CD4-positive, alpha-beta T cell treated with Interleukin-17A for 4 hours (primary cell): ENCODE measurements at regions not wholly inside any gene's neighbourhood (a gene's known extent, or its start where the extent isn't known, plus 50 kb on each side); places are given as distances from the start of the nearest gene placed in this dataset.
A peak's percentile ranks its signal among the peaks of the same experiment; 100 is the strongest.

Experiments
- DNase-seq: peaks from one replicate; pipeline ENCODE4 v3.0.0-alpha.2; 2020; ENCODE audit warnings: mixed read lengths

DNA sequence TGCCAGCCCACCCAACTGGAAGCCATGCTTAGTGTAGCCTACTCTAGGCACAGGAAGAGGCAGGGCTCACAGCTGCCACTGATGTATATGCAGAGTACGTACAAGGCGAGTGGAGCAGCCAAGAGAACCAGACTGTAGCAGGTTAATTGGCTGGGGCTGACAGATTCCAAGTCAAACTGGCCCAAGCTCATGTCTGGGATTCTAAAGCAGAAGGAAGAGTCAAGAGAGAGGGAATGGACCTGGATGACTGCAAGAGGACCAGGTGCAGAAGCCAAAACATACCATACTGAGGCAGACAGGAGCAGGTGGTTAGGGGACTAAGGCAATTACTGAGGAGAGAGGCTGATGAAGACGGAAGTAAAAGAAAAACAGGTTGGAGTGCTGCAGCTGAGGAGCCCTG lies 51.3 kb upstream of the LRRN2 start:
- DNase-seq: no peak

DNA sequence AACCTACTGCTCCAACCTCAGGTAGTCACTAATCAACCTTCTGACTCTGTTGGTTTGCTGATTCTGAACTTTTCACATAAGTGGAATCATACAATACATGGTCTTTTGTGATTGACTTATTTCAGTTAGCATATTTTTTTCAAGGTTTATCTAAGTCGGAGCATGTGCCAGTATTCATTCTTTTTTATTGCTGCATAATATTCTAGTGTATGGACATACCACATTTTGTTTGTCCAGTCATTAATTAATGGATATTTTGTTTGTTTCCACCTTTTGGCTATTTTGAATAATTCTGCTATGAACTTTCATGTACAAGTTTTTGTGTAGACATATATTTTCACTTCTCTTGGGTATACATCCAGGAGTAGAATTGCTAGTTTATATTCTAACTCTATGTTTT lies 53.0 kb upstream of the LRRN2 start:
- no peak for DNase-seq

DNA sequence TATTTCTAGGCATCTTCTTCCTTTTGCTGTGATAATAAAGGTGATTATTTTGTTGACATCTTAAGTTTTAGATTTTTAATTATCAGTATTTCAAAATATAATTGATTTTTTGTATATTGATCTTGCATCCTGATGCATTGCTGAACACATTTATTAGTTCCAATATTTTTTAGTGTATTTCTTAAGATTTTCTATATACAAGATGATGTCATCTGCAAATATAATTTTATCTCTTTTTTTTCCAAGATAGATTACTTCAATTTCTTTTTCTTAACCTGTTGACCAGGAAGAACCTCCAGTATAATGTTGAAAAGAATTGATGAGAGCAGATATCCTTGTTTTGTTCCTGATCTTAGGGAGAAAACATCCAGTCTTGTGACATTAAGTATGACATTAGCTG lies 54.8 kb upstream of the LRRN2 start:
- DNase-seq: no peak

DNA sequence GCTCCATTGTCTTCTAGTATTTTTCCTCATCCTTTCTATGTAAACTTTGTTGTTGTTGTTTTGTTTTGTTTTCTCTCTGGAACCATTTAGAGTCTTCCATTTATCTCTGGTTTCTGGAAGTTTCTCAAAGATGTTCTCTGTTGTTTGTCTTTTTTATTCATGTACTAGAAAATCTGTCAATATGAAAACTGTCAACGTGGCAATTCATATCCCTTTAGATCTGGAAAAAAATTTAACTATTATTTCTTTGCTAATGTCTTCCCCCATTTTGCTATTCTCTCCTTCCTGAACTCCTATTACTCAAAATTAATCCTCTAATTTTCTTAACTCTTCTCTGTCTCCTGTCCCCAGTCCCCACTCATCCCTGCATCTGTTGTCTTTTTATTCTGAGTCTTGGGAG lies 55.9 kb upstream of the LRRN2 start:
- no peak for DNase-seq

DNA sequence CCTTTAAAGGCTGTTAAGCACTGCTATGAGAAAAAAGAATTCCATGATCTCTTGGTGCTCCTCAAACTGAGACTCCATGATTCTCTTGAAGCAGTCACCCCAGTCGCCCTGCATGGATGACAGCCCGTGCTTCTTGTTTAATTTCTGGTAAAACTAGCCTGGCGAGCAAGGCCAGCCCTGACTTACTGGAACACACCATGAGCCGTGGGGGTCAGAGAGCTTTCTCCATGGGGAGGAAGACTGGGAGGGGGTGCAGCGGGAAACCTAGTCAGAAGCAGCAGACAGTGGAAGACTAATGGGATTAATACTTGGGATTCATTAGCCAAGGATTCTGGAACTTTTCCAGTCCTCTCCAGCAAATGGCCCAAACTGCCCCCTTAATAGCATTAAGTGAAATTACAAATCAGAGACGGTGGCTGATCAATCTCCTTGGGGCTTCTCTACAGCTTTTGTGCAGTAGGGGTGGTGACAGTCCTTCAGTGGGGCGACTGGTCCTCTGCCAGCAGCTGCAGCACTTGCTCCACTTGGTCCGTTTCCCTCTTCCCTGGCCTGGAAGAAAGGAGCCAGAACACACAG lies 57.2 kb upstream of the LRRN2 start:
- DNase-seq: no peak

DNA sequence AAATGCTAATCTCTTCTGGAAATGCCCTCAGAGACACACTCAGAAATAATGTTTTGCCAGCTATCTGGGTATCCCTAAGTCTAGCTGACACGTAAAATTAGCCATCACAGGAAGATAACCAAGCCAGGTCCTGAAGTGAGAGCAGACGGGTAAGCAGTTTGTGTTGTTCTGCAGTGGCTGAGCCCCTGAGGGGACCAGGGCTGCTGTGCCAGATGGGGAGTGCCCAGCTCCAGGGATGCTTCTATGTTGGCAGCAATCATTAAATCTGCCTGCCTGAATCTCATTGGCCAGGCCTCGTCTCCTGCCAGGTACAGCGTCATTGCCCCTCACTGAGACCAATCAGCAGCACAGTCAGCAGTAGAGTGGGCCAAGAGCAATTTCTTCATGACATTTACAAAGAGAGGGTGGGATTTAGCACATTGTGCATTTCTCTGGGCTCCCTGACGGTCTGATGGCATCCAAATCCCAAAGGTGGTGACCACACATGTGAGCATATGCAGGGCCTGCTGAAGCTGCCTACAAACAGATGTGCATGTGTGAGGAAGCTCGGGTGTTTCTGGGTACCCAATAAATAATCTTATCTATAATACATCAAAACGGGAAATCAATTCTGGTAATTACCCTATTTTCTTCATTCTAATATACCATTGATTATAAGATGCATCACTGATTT lies 58.7 kb upstream of the LRRN2 start:
- no peak for DNase-seq

DNA sequence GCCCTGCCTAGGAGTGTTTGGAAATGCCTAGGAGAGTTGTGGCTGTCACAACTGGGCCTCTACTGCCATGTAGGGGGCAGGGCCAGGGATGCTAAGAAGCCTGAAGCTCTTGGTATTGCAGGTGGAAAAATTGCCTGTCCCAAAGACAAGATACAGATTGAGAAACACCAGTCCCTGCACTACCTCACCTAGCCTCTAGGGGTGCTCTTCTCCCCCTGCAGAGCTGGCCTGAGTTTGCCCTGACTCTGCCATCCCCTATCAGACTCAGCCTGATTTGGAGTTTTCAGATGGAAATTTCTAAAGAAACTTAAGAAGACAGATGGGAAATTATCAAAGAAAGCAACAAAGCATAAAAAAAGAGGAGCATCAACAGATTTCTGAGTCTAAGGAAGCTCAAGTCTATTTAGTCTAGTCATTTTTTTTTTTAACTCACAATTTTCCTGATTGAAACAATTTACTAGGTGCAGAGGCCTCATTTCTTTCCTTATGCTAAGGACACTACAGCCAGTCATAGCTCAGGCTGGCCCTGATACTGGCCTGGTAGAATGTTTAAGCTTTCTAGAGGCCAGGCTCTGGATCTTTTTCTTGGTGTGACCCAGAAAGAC lies 61.4 kb upstream of the LRRN2 start:
- peak; percentile 65 for DNase-seq

DNA sequence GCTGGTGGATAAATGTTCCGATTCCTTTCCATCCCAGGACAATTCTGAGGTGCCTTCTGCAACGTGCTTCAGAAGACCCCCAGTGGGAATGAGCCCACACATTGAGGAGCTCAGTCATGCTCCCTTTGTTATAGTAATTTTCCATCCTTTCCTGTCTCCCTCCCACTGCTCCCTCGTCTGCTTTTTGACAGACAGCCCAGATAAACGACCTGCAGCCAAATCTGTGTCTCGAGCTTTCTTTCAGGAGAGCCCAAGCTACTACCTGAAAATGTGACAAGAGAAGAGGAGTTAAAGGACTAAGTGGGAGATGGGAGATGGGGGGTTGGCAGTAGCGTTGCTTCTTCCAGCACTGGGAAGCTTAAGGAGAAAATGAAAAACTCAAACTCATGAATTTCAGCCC lies 65.9 kb upstream of the LRRN2 start:
- DNase-seq: no peak

DNA sequence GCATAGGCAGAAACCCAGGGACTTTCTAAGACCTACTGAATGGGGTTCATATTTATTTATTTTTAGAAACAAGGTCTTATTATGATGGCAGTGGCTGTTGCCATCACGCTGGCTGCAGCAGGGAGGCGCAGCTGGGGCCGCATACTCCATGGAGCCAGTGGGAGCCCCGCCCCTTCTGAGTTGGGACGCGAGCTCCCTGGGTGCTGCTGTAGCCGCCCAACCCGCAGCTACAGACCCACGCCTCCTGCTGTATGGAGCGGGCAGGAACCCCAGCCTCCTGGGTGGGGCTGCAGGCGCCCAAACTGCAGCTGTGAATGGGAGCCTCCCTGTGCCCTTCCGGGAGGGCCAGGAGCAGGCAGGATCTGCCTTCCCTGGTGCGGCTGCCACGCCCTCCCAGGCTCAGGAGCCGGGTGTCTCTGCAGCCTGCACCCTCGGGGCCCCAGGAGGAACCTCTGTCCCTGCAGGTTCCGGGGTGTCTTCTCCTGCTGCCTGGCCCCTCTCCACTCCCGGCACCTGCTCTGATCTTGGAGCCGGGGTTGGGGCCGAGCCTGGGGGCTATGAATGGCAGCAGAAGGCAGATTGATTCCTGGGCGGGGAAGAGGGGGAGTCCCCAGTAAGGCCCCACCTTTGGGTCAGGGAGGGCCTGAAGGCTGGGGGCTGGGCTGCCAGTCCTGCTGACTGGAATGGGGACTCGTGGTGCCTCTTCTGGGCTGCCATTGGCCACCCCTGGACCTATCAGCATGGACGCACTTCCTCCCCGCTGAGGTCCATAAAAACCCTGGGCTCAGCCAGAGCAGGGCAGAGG lies 66.5 kb upstream of the LRRN2 start:
- no peak for DNase-seq

DNA sequence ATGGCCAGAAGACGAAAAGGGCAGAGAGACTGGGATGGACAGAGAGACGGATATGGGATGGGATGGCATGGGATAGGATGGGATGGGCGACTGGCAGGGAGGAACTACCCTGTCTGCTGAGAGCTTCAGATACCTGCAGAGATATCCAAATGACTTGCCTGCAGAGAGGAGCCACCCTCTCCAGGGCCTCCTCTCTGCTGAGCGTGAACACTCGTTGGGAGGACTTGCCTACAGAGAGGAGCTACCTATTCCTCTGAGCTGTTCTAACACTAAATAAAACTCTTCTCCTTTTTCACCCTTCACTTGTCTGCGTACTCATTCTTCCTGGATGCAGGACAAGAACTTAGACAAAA lies 67.1 kb upstream of the LRRN2 start:
- DNase-seq: no peak

DNA sequence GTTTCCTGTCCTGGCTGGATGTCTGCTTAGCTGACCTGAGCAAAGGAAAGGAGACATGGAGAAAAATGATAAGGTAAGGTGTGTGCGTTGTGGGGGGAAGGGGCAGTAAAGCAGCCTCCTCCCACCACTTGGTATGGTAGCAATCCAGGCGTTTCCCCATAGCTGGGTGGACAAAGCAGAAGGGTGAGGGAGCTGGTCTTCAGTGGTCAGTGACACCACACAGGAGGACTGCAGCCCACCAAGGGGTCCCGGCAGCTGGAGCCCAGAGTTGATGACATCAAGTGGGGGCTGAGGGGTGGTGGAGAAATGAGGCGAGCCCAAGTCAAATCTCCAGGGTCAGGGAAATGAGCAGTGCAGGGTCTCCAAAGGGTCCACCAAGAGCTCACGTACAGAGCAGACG lies 69.3 kb upstream of the LRRN2 start:
- DNase-seq: no peak

DNA sequence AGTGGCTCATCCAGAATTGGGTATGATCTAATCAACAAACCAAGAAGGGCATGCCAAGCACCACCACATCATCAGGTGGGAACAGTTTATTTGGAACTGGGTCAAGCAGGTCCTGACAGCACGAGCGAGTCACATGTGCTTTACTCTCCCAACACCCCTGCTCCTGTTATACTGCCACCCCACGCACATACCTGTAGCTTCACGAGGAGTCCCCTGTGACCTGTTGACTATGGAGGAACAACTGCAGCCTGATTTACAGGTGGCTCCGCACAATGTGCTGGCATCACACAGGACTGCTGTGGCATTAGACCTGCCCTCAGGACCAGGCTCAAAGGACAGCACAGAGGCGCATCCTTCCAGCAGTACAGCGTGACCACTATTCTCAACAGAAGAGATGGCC lies 70.8 kb upstream of the LRRN2 start:
- DNase-seq: no peak

DNA sequence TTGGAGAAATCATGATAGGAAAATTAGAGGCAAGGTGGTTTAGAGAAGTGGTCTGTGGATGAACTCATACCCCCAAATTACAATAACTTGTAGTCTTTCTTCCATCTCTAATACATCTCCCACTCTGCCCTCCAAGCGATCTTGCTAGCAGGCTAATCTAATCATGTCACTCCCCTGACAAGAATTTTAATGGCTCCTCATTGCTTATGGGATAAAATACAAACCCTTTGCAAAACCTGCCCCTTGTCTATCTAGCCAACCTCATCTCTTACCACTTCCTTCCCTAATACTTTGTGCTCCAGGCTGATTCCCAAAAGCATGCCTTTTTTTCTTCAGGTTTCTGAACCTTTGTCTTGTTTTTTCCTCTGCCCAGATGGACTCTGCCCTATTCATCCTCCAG lies 71.3 kb upstream of the LRRN2 start:
- DNase-seq: no peak

DNA sequence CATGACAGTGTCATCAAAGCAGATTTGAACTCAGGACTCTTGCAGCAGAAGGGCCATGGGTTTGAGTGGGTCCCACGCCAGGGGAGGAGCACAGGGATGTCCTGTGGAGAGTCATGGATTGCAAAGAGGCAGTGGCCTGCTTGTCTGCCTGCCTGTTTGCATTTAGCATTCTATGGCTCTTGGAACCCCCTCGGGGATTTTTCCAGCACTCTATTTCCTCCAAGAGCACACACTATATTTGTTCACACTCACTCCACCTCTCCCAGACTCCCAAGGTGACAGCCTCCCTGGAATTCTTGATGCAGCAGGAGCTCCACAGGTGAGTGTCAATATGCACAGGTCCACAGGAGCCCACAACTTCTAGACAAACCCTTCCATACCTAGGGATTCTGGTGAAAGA lies 73.1 kb upstream of the LRRN2 start:
- DNase-seq: no peak

DNA sequence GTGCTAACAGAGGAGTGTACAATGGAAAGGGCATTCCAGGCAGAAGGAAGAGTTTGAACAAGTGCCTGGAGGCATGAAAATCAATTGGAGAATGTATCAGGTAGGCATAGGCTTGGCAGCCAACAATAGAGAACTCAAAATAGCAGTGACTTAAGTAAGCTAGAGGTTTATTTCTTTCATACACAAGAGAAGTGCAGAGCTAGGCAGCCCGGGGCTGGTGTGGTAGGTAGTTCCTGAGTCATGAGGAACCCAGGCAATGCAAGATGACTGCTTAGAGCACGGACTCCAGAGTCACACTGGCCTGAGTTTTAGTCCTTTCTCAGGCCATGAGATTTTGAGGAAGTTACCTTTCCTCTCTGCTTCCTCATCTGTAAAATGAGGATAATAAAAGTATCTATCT lies 74.8 kb upstream of the LRRN2 start:
- DNase-seq: no peak

DNA sequence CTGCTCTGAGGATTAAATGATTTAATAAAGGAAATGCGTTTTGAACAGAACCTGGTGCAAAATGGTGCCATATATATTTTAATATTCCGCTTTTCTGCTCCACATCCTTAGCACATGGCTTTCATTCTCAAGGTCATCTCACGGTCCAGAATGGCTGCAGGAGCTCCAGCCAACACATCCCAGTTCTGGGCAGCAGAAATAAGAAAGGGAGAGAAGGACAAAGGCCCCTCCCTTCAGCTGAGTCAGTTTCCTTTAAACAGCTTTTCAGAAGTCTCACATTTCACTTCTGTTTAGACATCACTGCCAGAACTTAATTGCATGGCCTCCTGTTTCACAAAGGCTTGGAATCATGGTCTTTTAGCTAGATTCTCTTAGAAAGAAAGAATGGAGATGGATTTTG lies 75.2 kb upstream of the LRRN2 start:
- DNase-seq: no peak

DNA sequence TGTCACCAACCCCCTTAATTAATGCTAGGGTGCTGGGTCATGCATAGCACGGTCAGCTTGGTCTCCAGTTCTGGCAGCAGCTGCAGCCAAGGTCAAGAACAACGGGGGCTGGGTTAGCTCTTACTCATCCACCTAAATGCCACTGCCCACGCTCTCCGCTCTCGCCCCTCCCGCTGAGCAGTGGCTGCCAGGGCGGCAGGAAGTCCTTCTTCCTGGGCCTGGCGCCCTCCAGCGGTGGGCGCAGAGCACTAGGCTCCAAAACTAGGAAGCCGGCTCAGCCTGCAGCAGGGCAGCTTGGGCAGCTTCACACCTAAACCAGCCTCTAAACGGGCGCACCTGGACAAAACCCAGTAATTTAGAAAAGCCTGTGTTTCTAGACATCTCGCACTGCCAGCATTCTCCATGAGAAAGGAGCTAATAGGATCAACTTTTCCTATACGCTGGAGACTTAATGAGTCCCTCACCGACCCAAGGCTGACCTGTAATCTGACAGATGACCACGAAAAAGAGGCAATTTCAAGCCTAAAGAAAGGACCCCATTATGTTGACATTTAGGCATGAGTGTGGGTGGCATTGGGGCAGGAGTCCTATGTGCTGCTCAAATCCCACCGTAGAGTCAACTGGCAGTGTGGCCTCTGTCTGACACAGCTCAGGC lies 78.4 kb upstream of the LRRN2 start:
- DNase-seq: peak; percentile 74

DNA sequence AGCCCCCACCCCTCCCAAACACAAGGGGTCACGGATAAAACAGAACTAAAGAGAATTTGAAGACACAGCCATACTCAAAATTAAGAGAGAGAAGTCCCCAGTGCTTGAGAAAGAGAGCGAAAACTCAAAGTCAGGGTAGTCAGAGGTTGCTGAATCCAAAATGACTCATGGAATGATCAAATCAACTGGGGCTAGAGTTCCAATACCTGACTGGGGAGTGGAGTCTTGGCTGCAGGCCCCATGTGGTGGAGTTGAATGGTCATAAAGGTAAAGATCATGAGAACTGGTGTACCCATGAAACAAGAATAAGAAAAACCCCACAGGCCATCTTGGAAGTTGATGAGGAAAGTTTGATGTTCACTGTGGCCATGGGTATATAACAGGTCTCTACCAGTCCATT lies 84.5 kb upstream of the LRRN2 start:
- no peak for DNase-seq

DNA sequence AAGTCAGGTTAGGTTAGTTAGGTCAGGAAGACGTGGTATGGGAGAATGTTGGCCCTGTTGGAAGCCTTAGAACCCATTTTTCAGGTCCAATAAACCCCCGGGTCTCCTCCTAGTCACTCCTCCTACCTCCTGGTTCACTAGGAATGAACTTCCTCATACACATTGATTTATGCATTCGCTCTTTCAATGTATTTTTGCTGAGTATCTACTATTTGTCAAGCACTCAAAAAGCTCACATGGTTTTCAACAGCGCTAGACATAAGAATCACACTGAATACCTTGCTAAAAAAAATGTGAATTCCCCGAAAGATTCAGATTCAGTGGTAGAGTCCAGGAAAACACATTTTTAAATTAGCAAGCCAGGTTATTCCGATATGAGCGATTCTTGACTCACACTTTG lies 85.8 kb upstream of the LRRN2 start:
- DNase-seq: no peak

DNA sequence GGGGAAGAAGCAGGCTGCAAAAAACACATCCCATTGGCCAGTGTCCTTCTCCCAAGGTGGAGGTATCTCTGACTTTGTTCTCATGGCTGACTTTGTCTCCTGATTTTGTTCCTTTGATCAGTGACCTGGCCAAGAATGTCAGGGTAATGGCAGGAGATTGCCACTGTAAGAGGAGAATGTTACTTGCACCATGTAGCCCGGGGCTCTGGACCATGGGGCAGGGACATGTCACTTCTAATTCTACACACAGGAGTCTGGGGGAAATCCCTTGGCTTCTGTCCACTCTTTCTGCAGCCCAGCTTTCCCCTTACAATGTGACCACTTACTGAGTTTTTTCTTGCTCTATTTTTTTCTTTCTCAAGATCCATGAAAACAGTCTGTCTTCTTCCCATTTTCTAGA lies 87.7 kb upstream of the LRRN2 start:
- no peak for DNase-seq

DNA sequence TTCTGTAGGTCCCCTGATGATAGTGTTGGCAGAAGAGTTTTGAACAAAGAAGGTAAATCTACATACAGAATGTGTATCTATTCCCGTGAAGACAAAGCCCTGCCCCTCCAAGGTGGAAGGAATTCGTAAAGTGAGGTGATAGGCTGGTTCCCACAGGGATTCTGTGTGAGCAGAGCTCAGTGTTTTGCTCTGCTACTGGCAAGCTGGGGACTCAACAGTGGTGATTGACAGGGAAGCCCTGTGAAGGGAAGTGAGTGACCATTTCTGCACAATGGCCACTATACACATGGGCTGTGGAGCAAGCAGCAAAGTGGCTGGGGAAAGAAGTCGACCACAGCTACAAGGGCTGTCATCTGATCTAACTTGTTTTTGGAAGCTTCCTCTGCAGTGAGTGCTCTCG lies 90.0 kb upstream of the LRRN2 start:
- DNase-seq: no peak

DNA sequence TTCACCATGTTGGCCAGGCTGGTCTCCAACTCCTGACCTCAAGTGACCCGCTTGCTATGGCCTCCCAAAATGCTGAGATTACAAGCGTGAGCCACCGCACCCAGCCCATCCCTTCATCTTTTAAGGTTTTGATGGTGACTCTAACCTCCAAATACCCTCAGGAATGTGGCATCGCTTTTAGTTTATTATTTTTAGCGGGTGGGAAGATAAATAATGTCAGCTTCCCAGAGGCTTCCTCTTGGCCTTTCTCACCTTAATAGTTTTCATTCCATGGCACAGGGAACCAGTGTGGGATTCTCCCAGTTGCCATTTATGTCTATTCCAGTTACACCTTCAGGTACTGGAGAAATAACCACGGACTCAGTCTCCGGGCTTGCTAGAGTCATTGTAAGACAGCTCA lies 92.1 kb upstream of the LRRN2 start:
- DNase-seq: no peak

DNA sequence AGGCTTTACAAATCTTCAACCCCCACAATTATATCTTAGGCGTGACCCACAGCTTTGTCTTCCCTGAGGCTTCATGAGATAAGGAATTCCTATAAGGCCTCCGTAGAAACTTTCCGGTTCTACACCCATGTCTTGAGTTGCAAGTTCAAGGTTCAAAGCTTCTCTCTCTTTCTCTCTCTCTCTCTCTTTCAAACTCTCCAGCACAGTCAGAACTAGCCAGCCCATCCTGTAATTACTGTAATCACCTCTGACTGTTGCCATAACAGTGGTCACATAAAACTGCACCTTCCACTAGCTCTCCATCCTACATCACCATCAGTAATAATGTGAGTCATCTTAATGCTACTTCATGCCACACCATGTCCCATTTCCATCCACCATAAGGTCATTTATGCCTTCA lies 90.0 kb upstream of the NFASC start:
- DNase-seq: no peak
